ENCODE measurements at regions not wholly inside any gene's neighbourhood (a gene's known extent, or its start where the extent isn't known, plus 50 kb on each side); places are given as distances from the start of the nearest gene placed in this dataset.
A peak's percentile ranks its signal among the peaks of the same experiment; 100 is the strongest.
"Not testable (repeated sequence)": the region's sequence is repeated elsewhere in the genome, so short reads cannot be mapped to it uniquely, and the experiment has no call there.

DNA sequence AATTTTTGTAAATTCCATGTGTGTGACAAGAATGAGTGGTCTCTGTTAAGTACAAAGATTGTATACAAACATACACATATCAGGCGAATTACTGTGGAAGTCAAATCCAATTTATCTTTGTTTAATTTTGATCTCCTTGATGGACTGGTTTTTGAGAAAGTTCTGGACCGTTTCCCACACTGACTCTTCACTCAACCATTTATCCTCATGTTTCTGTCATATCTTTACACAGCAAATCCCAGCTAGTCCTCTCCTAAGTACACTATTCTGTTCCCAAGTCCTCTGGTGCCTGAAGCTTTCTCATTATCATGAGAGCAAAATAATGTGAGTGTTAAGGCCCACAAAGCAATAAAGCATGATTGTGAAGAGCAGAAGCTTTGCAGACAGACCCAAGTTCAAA, 189.9 kb downstream of the WNT5A start:
- DNase-seq (ENCODE audit: low read depth): peak; percentile 39

DNA sequence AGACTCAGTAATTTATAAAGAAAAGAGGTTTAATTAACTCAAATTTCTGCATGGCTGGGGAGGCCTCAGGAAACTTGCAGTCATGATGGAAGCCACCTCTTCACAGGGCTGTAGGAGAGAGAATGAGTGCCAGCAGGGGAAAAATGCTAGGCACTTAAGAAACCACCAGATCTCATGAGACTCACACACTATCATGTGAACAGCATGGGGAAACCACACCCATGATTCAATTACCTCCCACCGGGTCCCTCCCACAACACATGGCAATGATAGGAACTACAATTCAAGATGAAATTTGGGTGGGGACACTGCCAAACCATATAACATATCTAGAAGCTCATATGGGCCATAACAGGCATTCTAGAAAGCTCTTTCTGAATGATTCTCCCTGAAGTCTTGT, 190.3 kb downstream of the WNT5A start:
- peak; percentile 43 for DNase-seq (ENCODE audit: low read depth)

DNA sequence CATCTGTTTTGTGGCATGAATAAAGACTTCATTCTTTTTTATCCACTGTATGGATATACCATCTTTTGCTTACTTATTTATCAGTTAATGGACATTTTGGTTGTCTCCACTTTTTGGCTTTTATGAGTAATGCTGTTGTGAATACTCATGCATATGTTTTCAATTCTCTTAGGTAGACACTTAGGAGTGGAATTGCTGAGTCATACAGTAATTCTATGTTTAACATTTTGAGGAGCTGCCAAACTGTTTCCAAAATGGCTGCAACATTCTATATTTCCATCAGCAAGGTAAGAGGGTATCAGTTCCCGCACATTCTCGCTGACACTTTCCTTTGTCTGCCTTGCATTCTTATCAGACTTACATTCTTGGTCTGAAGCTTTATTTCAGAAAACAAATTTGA, 191.1 kb downstream of the WNT5A start:
- peak; percentile 63 for DNase-seq (ENCODE audit: low read depth)

GRCh38 chr3:55294557-55294956, 192.5 kb downstream of the WNT5A start:
- peak; percentile 51 for DNase-seq (ENCODE audit: low read depth)

GRCh38 chr3:55292360-55292759, 194.7 kb downstream of the WNT5A start:
- DNase-seq (ENCODE audit: low read depth): no peak

DNA sequence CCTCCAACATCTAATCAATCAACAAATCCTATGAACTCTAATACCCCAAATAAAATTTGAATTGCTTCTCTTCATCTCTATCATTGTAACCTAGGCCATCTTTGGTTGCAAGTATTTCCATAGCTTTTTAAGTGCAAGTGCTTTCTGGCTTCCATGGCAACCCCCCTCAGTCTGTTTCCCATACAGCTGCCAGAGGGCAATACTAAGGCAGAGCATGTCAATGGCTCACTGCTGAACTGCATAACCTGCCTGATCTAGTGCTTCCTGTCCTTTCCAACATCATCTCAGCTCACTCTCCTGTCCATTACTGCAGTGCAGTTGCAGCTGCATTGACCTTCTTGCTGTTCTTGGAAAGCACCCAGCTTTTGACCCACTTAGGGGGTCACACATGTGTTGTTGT, 198.4 kb downstream of the WNT5A start:
- DNase-seq (ENCODE audit: low read depth): no peak

DNA sequence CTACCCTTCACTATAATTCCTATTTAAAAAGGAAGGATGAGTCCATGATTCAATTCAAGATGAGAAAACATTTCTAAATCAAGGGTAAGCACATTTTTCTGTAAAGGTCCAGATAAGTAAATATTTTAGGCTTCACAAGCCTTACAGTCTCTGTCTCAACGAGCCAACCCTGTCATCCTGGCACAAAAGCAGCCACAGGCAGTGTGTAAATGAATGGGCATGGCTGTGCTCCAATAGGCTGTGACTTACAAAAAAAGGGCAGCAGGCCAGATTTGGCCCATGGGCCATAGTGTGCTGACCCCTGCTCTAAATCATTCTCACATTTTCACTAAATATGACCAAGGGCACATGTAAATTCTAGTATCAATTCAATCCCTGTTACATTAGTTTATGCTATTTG, 200.4 kb downstream of the WNT5A start:
- no peak for DNase-seq (ENCODE audit: low read depth)

DNA sequence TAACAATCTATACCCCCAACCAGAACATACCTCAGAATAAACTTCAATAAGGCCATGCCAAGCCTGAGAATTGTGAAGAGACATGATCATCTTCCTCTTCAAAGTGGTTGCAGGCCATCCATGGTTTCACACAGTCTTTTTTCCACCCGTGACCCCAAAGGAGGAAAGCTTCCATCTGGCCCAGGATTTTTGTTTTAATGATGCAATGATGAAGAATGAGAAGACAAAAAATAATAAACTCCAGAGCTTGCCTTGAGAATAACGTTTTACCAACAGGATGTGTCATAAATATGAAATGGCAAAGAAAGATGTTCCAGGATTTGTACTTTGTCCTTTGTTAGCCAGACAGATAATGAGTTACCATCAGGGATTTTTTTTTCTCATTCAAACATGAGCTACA, 201.9 kb downstream of the WNT5A start:
- DNase-seq (ENCODE audit: low read depth): peak; percentile 90

DNA sequence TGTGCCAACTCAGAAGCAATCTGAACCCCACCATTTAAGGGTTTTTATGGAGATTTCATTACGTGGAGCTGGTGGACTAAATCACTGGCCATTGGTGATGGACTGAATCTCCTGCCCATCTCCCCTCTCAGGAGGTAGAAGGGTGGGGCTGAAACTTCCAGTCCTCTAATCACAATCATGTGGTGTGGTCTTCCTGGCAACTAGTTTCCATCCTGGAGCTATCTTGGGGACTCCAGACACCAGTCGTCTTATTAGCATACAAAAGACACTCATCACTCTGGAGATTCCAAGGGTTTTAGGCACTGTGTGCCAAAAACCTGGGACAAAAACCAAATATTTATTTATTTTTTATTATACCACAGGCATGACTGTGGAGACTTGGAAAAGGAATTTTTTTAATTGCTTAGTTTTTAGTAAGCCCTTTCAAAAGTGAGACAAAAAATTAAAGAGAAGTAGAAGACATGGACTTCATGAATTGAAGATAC, 203.6 kb downstream of the WNT5A start:
- peak; percentile 78 for DNase-seq (ENCODE audit: low read depth)

GRCh38 chr3:55282994-55283393, 204.1 kb downstream of the WNT5A start:
- DNase-seq (ENCODE audit: low read depth): peak; percentile 45

- DNase-seq (ENCODE audit: low read depth): peak; percentile 55
Observed at GRCh38 chr3:55272031-55272645, 215.0 kb downstream of the WNT5A start.

GRCh38 chr3:55271549-55271948, 215.6 kb downstream of the WNT5A start:
- DNase-seq (ENCODE audit: low read depth): no peak

DNA sequence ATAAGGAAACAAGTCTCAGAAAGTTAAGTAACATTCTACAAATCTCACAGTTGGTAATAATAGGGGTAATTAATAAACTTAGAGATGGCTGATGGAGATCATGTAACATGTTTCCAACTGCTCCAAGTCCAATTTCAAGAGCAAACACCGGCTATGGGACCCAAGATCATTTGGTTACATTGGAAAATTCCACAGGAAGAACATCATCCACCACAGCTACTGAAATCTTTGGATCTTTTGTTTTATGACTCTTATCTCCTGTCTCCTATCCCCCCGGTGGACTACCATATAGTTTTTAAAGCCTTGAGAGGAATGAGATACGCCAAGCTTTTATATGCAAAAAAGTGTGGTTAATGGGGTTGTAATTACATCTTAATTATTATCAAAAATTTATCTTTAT, 216.1 kb downstream of the WNT5A start:
- peak; percentile 77 for DNase-seq (ENCODE audit: low read depth)

GRCh38 chr3:55269636-55270035, 217.5 kb downstream of the WNT5A start:
- peak; percentile 28 for DNase-seq (ENCODE audit: low read depth)

GRCh38 chr3:55269096-55269495, 218.0 kb downstream of the WNT5A start:
- no peak for DNase-seq (ENCODE audit: low read depth)

GRCh38 chr3:55267206-55267930, 219.7 kb downstream of the WNT5A start:
- peak; percentile 72 for DNase-seq (ENCODE audit: low read depth)

DNA sequence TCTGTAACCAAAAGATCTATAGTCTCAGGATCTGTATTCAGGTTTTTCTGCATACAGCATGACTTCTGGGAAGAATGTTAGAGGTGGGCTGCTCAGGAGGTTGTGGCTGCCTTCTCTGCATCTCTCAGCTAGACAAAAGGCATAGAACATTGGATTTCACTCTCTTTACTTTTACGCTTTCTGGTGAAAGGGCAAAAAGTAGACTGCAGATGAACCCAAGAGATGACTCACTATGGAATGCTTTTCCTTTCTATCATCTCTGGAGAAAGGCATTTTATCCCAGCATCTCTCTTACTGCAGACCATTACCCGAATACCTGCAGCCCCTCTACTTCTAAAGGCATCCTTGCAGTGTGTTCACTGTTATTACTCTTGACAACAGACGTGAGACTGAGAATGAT, 222.2 kb downstream of the WNT5A start:
- DNase-seq (ENCODE audit: low read depth): peak; percentile 64

- peak; percentile 45 for DNase-seq (ENCODE audit: low read depth)
Observed at GRCh38 chr3:55252921-55253320, 234.2 kb downstream of the WNT5A start.

- not testable (repeated sequence) for DNase-seq (ENCODE audit: low read depth)
Observed at GRCh38 chr3:55249156-55249555, 237.9 kb downstream of the WNT5A start.

- DNase-seq (ENCODE audit: low read depth): no peak
Observed at GRCh38 chr3:55247666-55248065, 239.4 kb downstream of the WNT5A start.

DNA sequence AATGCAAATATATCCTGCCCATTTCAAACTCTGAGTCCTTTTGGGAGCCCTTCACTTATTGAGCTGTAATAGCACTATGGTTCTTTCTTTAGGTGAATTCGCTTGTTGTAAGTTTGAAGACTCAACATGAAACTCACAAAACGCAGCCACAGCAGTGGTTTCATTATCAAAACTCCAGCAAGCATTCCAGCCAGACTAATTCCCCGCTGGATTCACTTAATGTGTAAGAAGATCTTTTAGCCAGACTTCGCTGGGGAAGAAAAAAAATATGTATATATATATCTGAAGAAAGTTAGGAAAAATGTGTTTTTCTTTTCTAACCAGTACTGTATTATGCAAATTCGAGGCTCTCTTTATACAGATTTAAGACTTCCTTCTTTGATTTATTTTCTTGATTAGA, 241.1 kb downstream of the WNT5A start:
- DNase-seq (ENCODE audit: low read depth): no peak

DNA sequence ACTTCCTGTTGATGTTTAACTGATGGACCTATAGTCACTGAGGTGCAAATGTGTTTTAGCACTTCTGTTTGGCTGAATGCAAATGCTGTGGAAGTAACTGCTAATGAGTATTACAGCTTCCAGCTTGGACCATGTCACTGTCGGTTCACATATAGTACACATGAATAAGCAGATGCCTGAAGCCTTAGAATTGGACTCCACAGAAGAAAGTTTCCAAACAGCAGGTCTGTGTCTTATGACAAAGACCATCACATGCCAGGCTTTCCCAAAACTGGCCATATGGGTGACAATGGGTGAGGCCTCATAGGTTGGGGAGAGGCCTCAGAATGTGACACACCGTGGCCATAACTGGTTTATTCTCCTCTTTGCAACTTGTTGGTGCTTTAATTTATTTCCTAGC, 241.8 kb downstream of the WNT5A start:
- no peak for DNase-seq (ENCODE audit: low read depth)

- DNase-seq (ENCODE audit: low read depth): no peak
Observed at GRCh38 chr3:55244247-55244646, 242.9 kb downstream of the WNT5A start.

GRCh38 chr3:55243678-55244077, 243.4 kb downstream of the WNT5A start:
- DNase-seq (ENCODE audit: low read depth): peak; percentile 18
